GM12874 (cell line): ENCODE measurements at regions not wholly inside any gene's neighbourhood (a gene's known extent, or its start where the extent isn't known, plus 50 kb on each side); places are given as distances from the start of the nearest gene placed in this dataset.

Source experiments
- TF ChIP-seq, protein P1 (sequence below): IDR thresholded peaks from 2 replicates; pipeline ENCODE4 v1.5.1; 2011; ENCODE audit warnings: low read depth, mild to moderate bottlenecking, control low read depth, low read length, moderate library complexity; ENCODE audit not compliant: insufficient read depth

DNA sequence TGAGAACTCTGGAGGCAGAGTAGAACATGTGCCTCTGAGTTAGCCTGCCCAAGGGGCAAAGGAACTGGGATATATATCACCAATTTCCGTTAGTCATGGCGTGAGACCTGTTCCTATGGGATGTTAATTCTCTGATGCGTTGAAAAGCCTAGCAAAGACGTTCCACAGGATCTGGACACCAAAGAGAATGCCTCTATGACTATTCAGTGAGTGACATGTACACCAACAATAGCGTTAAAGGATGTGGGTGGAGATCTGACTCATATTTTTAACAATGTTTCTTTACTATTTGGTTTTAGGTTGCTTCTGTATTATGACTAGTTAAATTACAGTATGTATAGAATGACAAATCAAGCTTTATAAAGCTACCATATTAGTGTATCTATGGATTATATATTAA is 320.9 kb upstream of the MC4R start:
- TF ChIP-seq, protein P1, sequence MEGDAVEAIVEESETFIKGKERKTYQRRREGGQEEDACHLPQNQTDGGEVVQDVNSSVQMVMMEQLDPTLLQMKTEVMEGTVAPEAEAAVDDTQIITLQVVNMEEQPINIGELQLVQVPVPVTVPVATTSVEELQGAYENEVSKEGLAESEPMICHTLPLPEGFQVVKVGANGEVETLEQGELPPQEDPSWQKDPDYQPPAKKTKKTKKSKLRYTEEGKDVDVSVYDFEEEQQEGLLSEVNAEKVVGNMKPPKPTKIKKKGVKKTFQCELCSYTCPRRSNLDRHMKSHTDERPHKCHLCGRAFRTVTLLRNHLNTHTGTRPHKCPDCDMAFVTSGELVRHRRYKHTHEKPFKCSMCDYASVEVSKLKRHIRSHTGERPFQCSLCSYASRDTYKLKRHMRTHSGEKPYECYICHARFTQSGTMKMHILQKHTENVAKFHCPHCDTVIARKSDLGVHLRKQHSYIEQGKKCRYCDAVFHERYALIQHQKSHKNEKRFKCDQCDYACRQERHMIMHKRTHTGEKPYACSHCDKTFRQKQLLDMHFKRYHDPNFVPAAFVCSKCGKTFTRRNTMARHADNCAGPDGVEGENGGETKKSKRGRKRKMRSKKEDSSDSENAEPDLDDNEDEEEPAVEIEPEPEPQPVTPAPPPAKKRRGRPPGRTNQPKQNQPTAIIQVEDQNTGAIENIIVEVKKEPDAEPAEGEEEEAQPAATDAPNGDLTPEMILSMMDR: no peak

DNA sequence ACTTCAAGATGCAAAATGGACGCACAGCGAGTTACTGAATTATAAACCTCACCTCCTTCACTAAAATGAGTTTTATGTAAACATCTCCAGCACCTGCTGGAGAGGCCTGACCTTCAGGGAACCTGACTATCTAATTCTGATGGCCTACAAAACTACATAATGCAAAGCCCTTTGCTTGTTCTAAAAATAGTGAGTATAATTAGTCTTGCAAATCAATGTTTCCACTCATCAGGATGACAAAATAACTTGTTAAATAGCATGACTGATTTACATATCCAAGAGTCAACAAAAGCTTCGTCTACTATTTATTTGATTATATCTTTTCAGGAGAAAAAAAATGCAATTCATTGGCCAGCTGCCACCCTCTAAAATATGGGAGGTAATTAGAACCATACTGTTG is 326.3 kb upstream of the MC4R start:
- TF ChIP-seq, protein P1: no peak

DNA sequence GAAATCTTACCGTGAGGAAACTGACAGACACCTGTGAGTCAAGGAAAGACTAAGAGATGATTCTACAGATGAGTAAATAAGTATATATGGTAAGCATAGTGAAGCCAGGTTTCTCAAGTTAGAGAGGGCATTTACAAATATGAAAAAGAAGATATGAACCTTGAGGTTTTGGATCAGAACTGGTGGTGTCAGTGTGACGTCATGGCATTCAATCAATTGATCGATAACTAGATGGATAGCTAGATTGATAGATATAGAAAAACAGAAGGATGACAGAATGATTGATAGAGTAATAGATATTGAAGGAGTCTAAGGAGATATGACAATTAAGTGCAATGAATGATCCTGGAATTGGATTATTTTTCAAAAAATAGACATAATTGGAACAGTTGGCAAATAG is 350.2 kb upstream of the MC4R start:
- TF ChIP-seq, protein P1: no peak

DNA sequence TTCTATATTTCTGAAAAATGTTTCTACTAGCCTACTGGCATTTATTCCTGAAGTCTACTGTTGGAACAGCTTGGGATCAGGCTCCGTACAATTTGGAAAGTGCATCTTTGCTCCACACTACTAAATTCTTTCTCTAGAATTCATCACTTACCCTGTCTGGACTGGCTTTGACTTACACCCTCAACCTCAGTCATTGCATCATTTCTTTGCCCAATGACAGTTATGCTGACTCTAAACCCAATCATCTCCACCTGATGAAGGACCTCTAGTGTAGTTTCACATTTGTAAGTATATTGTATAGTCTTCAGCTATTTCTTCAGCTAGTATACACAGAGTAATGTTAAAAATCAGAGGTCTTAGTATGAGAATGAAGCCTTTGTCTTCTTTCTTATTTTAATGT is 359.6 kb upstream of the MC4R start:
- TF ChIP-seq, protein P1: no peak

DNA sequence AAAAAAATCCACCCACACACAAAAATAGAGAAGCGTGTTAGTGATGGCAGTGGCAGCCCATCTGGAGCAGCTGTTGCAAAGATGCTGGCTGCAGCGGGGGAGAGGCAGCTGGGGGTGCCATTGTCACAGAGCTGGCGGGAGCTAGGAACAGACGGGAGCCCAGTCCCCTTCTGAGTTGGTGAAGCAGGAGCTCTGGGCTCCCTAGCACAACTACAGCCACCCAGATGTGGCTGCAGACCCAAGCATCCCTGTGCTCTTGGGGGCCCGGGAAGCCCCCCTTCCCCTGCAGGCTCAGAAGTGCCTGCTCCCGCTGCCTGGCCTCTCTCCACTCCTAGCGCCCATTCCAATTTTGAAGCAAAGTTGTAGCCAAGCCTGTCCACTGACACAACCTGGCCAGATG is 366.6 kb upstream of the MC4R start:
- TF ChIP-seq, protein P1: no peak

DNA sequence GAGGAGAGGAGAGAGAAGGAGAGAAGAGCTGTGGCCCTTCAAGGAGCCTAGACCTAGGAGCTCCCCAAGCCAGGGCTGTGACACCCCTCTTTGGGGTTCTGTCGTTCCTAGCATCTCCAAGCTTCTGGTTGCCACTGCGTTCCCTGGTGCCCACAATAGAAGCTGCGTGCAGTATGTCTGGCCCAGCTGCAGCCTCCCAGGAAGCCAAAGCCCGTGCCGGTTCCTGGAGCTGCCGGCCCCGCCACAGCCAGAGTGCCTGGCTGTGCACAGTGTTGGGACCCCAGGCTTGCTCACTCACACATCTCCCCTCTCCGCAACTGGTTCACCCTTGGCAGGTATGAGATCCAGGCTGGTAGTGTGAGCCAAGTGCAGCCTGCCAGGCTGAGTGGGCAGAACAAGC is 367.7 kb upstream of the MC4R start:
- TF ChIP-seq, protein P1: no peak

DNA sequence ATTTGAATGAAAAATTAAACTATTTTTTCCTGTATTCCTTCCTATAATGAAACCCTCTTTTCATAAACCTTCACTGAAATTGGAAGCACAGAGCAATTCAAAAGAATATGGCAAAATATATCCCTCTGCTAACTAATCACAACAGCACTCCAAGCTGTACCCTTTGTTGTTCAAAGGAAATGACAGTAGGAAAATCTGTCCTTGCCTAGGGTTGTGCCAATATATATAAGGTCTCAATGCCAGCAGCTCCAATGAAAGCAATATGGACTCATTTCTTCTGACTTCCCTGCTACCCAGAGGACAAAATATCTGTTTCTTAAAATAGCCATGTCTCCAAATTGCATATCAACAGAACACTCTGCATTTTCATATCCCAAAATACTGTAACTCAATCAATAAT is 373.9 kb upstream of the MC4R start:
- TF ChIP-seq, protein P1: no peak

DNA sequence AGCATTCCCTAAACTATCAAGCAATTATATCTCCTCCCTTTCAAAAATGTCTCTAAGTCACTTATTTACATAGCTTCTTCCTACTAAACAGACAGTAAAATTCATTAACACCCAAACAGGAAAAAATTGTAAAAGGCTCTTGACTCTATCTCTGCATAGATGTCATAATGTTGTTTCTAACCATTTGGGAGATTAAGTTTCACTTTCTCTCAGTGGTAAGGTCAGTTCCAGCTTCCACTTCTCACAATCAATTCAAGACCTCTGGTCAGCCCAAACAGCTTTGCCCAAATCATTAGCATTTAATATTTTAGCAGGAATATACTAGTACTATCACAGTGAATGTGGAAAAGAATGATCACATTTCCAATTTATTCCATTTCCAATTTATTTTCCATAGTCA is 374.3 kb upstream of the MC4R start:
- TF ChIP-seq, protein P1: no peak
